ENCODE measurements at regions not wholly inside any gene's neighbourhood (a gene's known extent, or its start where the extent isn't known, plus 50 kb on each side); places are given as distances from the start of the nearest gene placed in this dataset.

GRCh38 chr17:71183066-71183660 is 937.7 kb upstream of the SOX9 start:
- ChIA-PET CTCF (no interaction called here), POLR2A (ENCODE audit: low non-redundant PET) (no interaction called here)
- Histone ChIP-seq H3K4me1 (ENCODE audit: insufficient read depth, low read length, poor library complexity, severe bottlenecking) (no peaks in the 10 kb centered on the region), H3K36me3 (ENCODE audit: insufficient read depth, low read length, poor library complexity, severe bottlenecking) (no peaks in the 10 kb centered on the region), H3K27ac (ENCODE audit: low read depth, low read length, poor library complexity, severe bottlenecking) (no peak overlapping the region), H3K4me3 (ENCODE audit: low read depth, low read length, poor library complexity, severe bottlenecking) (no peak overlapping the region), H3K9me3 (ENCODE audit: low read depth, low read length, poor library complexity, severe bottlenecking) (no peaks in the 10 kb centered on the region), H3K27me3 (replicated peaks; ENCODE audit: insufficient read depth, low read depth, low read length, poor library complexity) (no peaks in the 10 kb centered on the region)
- BruUV-seq (replicated peaks) = no TSS peak
- intact Hi-C loops (cut with micrococcal nuclease; ENCODE audit: unreplicated experiment) = no loop called here
- DNase-seq (ENCODE audit: low spot score) = no peak
- no peak for TF ChIP-seq CTCF (conservative IDR thresholded peaks at IDR 0.05; ENCODE audit: low read depth, low read length)
- no peak for TF ChIP-seq EZH2 (IDR thresholded peaks at IDR 0.05; ENCODE audit: borderline replicate concordance, low read depth, low read length, poor library complexity, severe bottlenecking)

- POLR2A ChIA-PET (ENCODE audit: low non-redundant PET) = no interaction called here
- no peak for DNase-seq (ENCODE audit: low spot score)
- Histone ChIP-seq H3K27me3 (replicated peaks; ENCODE audit: insufficient read depth, low read depth, low read length, poor library complexity) (no peaks in the 10 kb centered on the region), H3K27ac (ENCODE audit: low read depth, low read length, poor library complexity, severe bottlenecking) (no peak overlapping the region), H3K36me3 (ENCODE audit: insufficient read depth, low read length, poor library complexity, severe bottlenecking) (no peaks in the 10 kb centered on the region), H3K4me1 (ENCODE audit: insufficient read depth, low read length, poor library complexity, severe bottlenecking) (no peaks in the 10 kb centered on the region), H3K4me3 (ENCODE audit: low read depth, low read length, poor library complexity, severe bottlenecking) (no peak overlapping the region), H3K9me3 (ENCODE audit: low read depth, low read length, poor library complexity, severe bottlenecking) (no peaks in the 10 kb centered on the region)
- CTCF ChIA-PET = interaction anchor here (0.5 kb wide), 1 partner anchor 793 kb away, joined by 3 read pairs; no protein-coding TSS in a partner anchor
- TF ChIP-seq CTCF (conservative IDR thresholded peaks at IDR 0.05; ENCODE audit: low read depth, low read length) = no peak
- TF ChIP-seq EZH2 (IDR thresholded peaks at IDR 0.05; ENCODE audit: borderline replicate concordance, low read depth, low read length, poor library complexity, severe bottlenecking) = no peak
- intact Hi-C loops (cut with micrococcal nuclease; ENCODE audit: unreplicated experiment) = no loop called here
- no TSS peak for BruUV-seq (replicated peaks)
Measured at GRCh38 chr17:71184716-71185115, 936.1 kb upstream of the SOX9 start.

GRCh38 chr17:71187145-71187878 is 933.5 kb upstream of the SOX9 start:
- ChIA-PET CTCF (no interaction called here), POLR2A (ENCODE audit: low non-redundant PET) (no interaction called here)
- TF ChIP-seq CTCF (conservative IDR thresholded peaks at IDR 0.05; ENCODE audit: low read depth, low read length) = no peak
- TF ChIP-seq EZH2 (IDR thresholded peaks at IDR 0.05; ENCODE audit: borderline replicate concordance, low read depth, low read length, poor library complexity, severe bottlenecking) = no peak
- Histone ChIP-seq H3K4me3 (ENCODE audit: low read depth, low read length, poor library complexity, severe bottlenecking) (no peak overlapping the region), H3K9me3 (ENCODE audit: low read depth, low read length, poor library complexity, severe bottlenecking) (no peaks in the 10 kb centered on the region), H3K36me3 (ENCODE audit: insufficient read depth, low read length, poor library complexity, severe bottlenecking) (no peaks in the 10 kb centered on the region), H3K27ac (ENCODE audit: low read depth, low read length, poor library complexity, severe bottlenecking) (no peak overlapping the region), H3K4me1 (ENCODE audit: insufficient read depth, low read length, poor library complexity, severe bottlenecking) (no peaks in the 10 kb centered on the region), H3K27me3 (replicated peaks; ENCODE audit: insufficient read depth, low read depth, low read length, poor library complexity) (no peaks in the 10 kb centered on the region)
- intact Hi-C loops (cut with micrococcal nuclease; ENCODE audit: unreplicated experiment) = no loop called here
- BruUV-seq (replicated peaks) = no TSS peak
- DNase-seq (ENCODE audit: low spot score) = no peak
